GM12878 (cell line): ENCODE measurements at regions not wholly inside any gene's neighbourhood (a gene's known extent, or its start where the extent isn't known, plus 50 kb on each side); places are given as distances from the start of the nearest gene placed in this dataset.

ENCODE experiments used
- ATAC-seq: fragments of 200-7000 bp; cut with Tn5 transposase; 3 replicates; pipeline ENCODE4 v1.9.1; 2020; ENCODE audit warnings: mild to moderate bottlenecking, moderate library complexity
- BruUV-seq: library from RNA; stranded (reverse); fragments of 400-500 nt; replicated peaks from 2 replicates; lab custom pipeline; 2021; lab: Mats Ljungman, UMichigan
- CTCF ChIA-PET: fragments of 300-600 bp; sonication (Branson Sonifier 250); formaldehyde crosslinking; extraction: SDS; loops from one replicate; lab custom pipeline; 2021; ENCODE audit warnings: inconsistent platforms; lab: Yijun Ruan, JAX
- POLR2A ChIA-PET: fragments of 350-600 bp; formaldehyde crosslinking; extraction: SDS; loops from one replicate; lab custom pipeline; 2021; ENCODE audit warnings: inconsistent platforms; lab: Charles Lee
- RAD21 ChIA-PET: fragments of 300-600 bp; sonication (Branson Sonifier 250); formaldehyde crosslinking; loops from one replicate; lab custom pipeline; 2023; ENCODE audit warnings: antibody characterized with exemption; ENCODE audit not compliant: unreplicated experiment; lab: Charles Lee
- SMC1A ChIA-PET: fragments of 300-600 bp; sonication (Branson Sonifier 250); formaldehyde crosslinking; loops from one replicate; lab custom pipeline; 2023; ENCODE audit not compliant: unreplicated experiment, uncharacterized antibody; lab: Charles Lee
- DNase-seq: peaks from one replicate; pipeline ENCODE4 v3.0.0-alpha.2; 2011; ENCODE audit warnings: low read depth, low spot score
- FAIRE-seq: peaks from 3 replicates; lab custom pipeline; 2011; peaks lifted over from hg19 to GRCh38; lab: Jason Lieb, UNC
- H2AFZ ChIP-seq: 2 replicates; pipeline ENCODE4 v1.6.0; 2011; ENCODE audit warnings: low read depth, low read length, control low read depth; ENCODE audit not compliant: control insufficient read depth
- H3K27ac ChIP-seq: 2 replicates; pipeline ENCODE4 v1.5.1; 2011; ENCODE audit warnings: control low read depth; ENCODE audit not compliant: control insufficient read depth, insufficient read depth
- H3K27me3 ChIP-seq, 2 experiments: replicated peaks in 1 of 2; 2 replicates each; pipeline versions ENCODE4 v1.6.0 to v1.6.1; 2011; ENCODE audit warnings: low read length in 1 of 2; ENCODE audit not compliant: control insufficient read depth in 2 of 2, insufficient read depth in 2 of 2
- H3K36me3 ChIP-seq, 2 experiments: 2 replicates each; pipeline ENCODE4 v1.5.1; 2011; ENCODE audit warnings: low read length in 1 of 2; ENCODE audit not compliant: control insufficient read depth in 2 of 2, insufficient read depth in 2 of 2
- H3K4me1 ChIP-seq: 2 replicates; pipeline ENCODE4 v1.6.1; 2011; ENCODE audit warnings: mild to moderate bottlenecking, low read length, moderate library complexity, mixed read lengths; ENCODE audit not compliant: control insufficient read depth, insufficient read depth
- H3K4me2 ChIP-seq: 2 replicates; pipeline ENCODE4 v1.6.0; 2011; ENCODE audit warnings: control low read depth; ENCODE audit not compliant: control insufficient read depth, insufficient read depth
- H3K4me3 ChIP-seq: fragments of 200-600 bp; sonication (generic); 2 replicates; pipeline ENCODE4 v1.5.1; 2016
- H3K79me2 ChIP-seq: 2 replicates; pipeline ENCODE4 v1.6.0; 2011; ENCODE audit warnings: low read length; ENCODE audit not compliant: control insufficient read depth, insufficient read depth
- H3K9ac ChIP-seq: 2 replicates; pipeline ENCODE4 v1.8.0; 2011; ENCODE audit warnings: low read length, control low read depth, mixed read lengths; ENCODE audit not compliant: control insufficient read depth, insufficient read depth
- H3K9me3 ChIP-seq: replicated peaks from 3 replicates; pipeline ENCODE4 v1.5.1; 2011; ENCODE audit warnings: mild to moderate bottlenecking, low read length; ENCODE audit not compliant: control insufficient read depth, insufficient read depth
- H4K20me1 ChIP-seq: 2 replicates; pipeline ENCODE4 v1.6.0; 2011; ENCODE audit not compliant: control insufficient read depth, insufficient read depth
- BACH1 ChIP-seq: fragments of 450-650 bp; IDR thresholded peaks from 2 replicates; pipeline ENCODE4 v1.6.1; 2017; ENCODE audit warnings: mild to moderate bottlenecking, borderline replicate concordance
- BHLHE40 ChIP-seq, 2 experiments: fragments of 450-650 bp in 1 of 2; IDR thresholded peaks; 2 replicates each; pipeline ENCODE4 v1.6.1; 2011 to 2017; ENCODE audit warnings: low read depth in 2 of 2, borderline replicate concordance in 1 of 2, improper control_type of control experiment in 1 of 2, low read length in 1 of 2, mild to moderate bottlenecking in 1 of 2
- DPF2 ChIP-seq: fragments of 450-650 bp; IDR thresholded peaks from 2 replicates; pipeline ENCODE4 v1.6.1; 2017; ENCODE audit warnings: mild to moderate bottlenecking
- EZH2 ChIP-seq: IDR thresholded peaks from 2 replicates; pipeline ENCODE4 v1.6.1; 2012; ENCODE audit warnings: low read depth, mild to moderate bottlenecking, control low read depth, inconsistent platforms, low read length, borderline replicate concordance; ENCODE audit not compliant: control insufficient read depth
- MEF2B ChIP-seq: fragments of 450-650 bp; IDR thresholded peaks from 2 replicates; pipeline ENCODE4 v1.6.1; 2018; ENCODE audit warnings: mild to moderate bottlenecking, moderate library complexity; ENCODE audit not compliant: partially characterized antibody, poor library complexity, severe bottlenecking
- MYB ChIP-seq: fragments of 150-350 bp; IDR thresholded peaks from 2 replicates; pipeline ENCODE4 v1.6.1; 2014; ENCODE audit warnings: mild to moderate bottlenecking, low read depth, low read length, borderline replicate concordance
- NFIC ChIP-seq: IDR thresholded peaks from 2 replicates; pipeline ENCODE4 v1.6.1; 2012; ENCODE audit warnings: low read depth, mild to moderate bottlenecking, inconsistent platforms, low read length, moderate library complexity
- NR2C1 ChIP-seq: fragments of 450-650 bp; IDR thresholded peaks from 2 replicates; pipeline ENCODE4 v1.6.1; 2017; ENCODE audit warnings: antibody characterized with exemption, mild to moderate bottlenecking, moderate library complexity
- POLR2AphosphoS2 ChIP-seq: IDR thresholded peaks from 2 replicates; pipeline ENCODE4 v1.6.1; 2011; ENCODE audit warnings: low read depth, mild to moderate bottlenecking, low read length, improper control_type of control experiment, moderate library complexity
- RB1 ChIP-seq: fragments of 450-650 bp; formaldehyde crosslinking; IDR thresholded peaks from 2 replicates; pipeline ENCODE4 v1.6.1; 2017; ENCODE audit warnings: mild to moderate bottlenecking, borderline replicate concordance
- SUPT20H ChIP-seq: IDR thresholded peaks from 2 replicates; pipeline ENCODE4 v1.6.1; 2011; ENCODE audit warnings: low read depth, mild to moderate bottlenecking, low read length, moderate library complexity, borderline replicate concordance; ENCODE audit not compliant: control insufficient read depth
- WGBS: methylation state at CpG from one replicate; pipeline ENCODE4 v1.1.6; 2016; ENCODE audit warnings: low lambda C conversion rate; ENCODE audit not compliant: insufficient replicate concordance, insufficient coverage; ENCODE audit errors: missing lambda C conversion rate; 5-methylcytosine and 5-hydroxymethylcytosine counted together
- in situ Hi-C: fragments of 300-500 bp; cut with MboI; formaldehyde crosslinking; loops from 9 replicates; pipeline ENCODE4 v1.14.3; 2018; ENCODE audit warnings: mixed read lengths
- intact Hi-C: fragments of 100-400 bp; cut with micrococcal nuclease; formaldehyde crosslinking; loops from one replicate; pipeline ENCODE4 v1.14.2; 2022; ENCODE audit not compliant: unreplicated experiment
- TF ChIP-seq, protein P1 (sequence below): IDR thresholded peaks from 2 replicates; pipeline ENCODE4 v1.6.1; 2012; ENCODE audit warnings: mild to moderate bottlenecking, low read depth, low read length

DNA sequence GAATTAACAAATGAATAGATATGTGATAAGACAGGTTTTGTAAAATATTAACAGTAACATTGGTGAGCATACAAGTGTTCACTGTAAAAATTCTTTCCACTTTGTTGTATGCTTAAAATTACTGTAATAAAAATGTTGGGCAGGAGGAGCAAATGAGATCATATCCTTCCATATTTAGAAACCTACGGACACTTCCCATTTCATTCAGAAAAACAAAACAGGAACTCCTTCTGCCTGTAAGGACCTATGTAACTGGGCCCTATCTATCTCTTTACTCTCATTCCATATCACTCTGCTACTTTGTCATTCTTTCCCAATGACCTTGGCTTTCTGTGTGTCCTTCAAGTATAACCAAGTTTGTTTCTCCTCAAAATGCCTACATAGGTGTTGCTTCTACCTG, 53.7 kb upstream of the SLC39A8 start (continued):
- TF ChIP-seq MEF2B, result no peak
- TF ChIP-seq RB1, result no peak

GRCh38 chr4:102400898-102401297, 55.6 kb upstream of the SLC39A8 start:
- RAD21 ChIA-PET, result no interaction called here
- FAIRE-seq, result no peak
- no peaks in the 10 kb centered on the region for H3K36me3 ChIP-seq
- no peak overlapping the region for H3K4me2 ChIP-seq
- no peaks in the 10 kb centered on the region for H4K20me1 ChIP-seq
- H3K27me3 ChIP-seq, result no peaks in the 10 kb centered on the region
- H3K9ac ChIP-seq, result no peak overlapping the region
- BruUV-seq, result no TSS peak
- intact Hi-C loops (no loop called here), in situ Hi-C loops (no loop called here)
- CTCF ChIA-PET, result interaction anchor here (1.0 to 1.4 kb wide), 2 partner anchors 14 to 27 kb away, joined by 3 to 4 read pairs; no protein-coding TSS in a partner anchor
- no peak overlapping the region for H3K4me3 ChIP-seq
- no peak overlapping the region for H2AFZ ChIP-seq
- TF ChIP-seq, protein P1, sequence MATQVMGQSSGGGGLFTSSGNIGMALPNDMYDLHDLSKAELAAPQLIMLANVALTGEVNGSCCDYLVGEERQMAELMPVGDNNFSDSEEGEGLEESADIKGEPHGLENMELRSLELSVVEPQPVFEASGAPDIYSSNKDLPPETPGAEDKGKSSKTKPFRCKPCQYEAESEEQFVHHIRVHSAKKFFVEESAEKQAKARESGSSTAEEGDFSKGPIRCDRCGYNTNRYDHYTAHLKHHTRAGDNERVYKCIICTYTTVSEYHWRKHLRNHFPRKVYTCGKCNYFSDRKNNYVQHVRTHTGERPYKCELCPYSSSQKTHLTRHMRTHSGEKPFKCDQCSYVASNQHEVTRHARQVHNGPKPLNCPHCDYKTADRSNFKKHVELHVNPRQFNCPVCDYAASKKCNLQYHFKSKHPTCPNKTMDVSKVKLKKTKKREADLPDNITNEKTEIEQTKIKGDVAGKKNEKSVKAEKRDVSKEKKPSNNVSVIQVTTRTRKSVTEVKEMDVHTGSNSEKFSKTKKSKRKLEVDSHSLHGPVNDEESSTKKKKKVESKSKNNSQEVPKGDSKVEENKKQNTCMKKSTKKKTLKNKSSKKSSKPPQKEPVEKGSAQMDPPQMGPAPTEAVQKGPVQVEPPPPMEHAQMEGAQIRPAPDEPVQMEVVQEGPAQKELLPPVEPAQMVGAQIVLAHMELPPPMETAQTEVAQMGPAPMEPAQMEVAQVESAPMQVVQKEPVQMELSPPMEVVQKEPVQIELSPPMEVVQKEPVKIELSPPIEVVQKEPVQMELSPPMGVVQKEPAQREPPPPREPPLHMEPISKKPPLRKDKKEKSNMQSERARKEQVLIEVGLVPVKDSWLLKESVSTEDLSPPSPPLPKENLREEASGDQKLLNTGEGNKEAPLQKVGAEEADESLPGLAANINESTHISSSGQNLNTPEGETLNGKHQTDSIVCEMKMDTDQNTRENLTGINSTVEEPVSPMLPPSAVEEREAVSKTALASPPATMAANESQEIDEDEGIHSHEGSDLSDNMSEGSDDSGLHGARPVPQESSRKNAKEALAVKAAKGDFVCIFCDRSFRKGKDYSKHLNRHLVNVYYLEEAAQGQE, result no peak
- no peak for TF ChIP-seq NFIC
- TF ChIP-seq DPF2, result no peak
- TF ChIP-seq POLR2AphosphoS2, result no peak
- TF ChIP-seq NR2C1, result no peak
- TF ChIP-seq MYB, result no peak
- TF ChIP-seq BACH1, result no peak
- TF ChIP-seq EZH2, result no peak
- no peak for TF ChIP-seq SUPT20H
- TF ChIP-seq BHLHE40 (IDR thresholded peaks at IDR 0.05; ENCODE audit: borderline replicate concordance in 1 of 2, low read depth in 2 of 2, low read length in 1 of 2), result no peak
- H3K27ac ChIP-seq, result no peak overlapping the region
- no peaks in the 10 kb centered on the region for H3K79me2 ChIP-seq
- ATAC-seq, result no peak
- 73% methylated on average over 4 of the region's 4 CpGs for WGBS
- no peaks in the 10 kb centered on the region for H3K4me1 ChIP-seq
- DNase-seq, result no peak
- H3K9me3 ChIP-seq, result no peaks in the 10 kb centered on the region
- POLR2A ChIA-PET, result no interaction called here
- SMC1A ChIA-PET, result interaction anchor here (0.6 kb wide), 1 partner anchor 10 kb away, joined by 3 read pairs; no protein-coding TSS in a partner anchor
